Loucy (cell line): ENCODE measurements at regions not wholly inside any gene's neighbourhood (a gene's known extent, or its start where the extent isn't known, plus 50 kb on each side); places are given as distances from the start of the nearest gene placed in this dataset.

Experiments
- H2AFZ ChIP-seq: fragments of 200-600 bp; sonication (generic); 2 replicates; pipeline ENCODE4 v1.6.0; 2016; ENCODE audit warnings: antibody characterized with exemption, mild to moderate bottlenecking, low read length, moderate library complexity
- H3F3A ChIP-seq: fragments of 200-600 bp; 2 replicates; pipeline ENCODE4 v1.6.0; 2016; ENCODE audit warnings: antibody characterized with exemption, low read depth, mild to moderate bottlenecking
- H3K27me3 ChIP-seq: fragments of 200-600 bp; sonication (generic); 2 replicates; pipeline ENCODE4 v1.6.1; 2014; ENCODE audit warnings: low read length, mild to moderate bottlenecking; ENCODE audit not compliant: insufficient read depth, poor library complexity, severe bottlenecking
- H3K36me3 ChIP-seq: fragments of 200-600 bp; sonication (generic); 2 replicates; pipeline ENCODE4 v1.6.1; 2016; ENCODE audit warnings: low read length; ENCODE audit not compliant: insufficient read depth
- H3K4me1 ChIP-seq: fragments of 200-600 bp; sonication (generic); 2 replicates; pipeline ENCODE4 v1.5.1; 2014; ENCODE audit warnings: low read length, mild to moderate bottlenecking; ENCODE audit not compliant: insufficient read depth, poor library complexity, severe bottlenecking
- H3K4me2 ChIP-seq: fragments of 200-600 bp; sonication (generic); 2 replicates; pipeline ENCODE4 v1.6.0; 2014; ENCODE audit warnings: antibody characterized with exemption, low read length, low read depth, mild to moderate bottlenecking; ENCODE audit not compliant: poor library complexity, severe bottlenecking
- H3K4me3 ChIP-seq: fragments of 200-600 bp; sonication (generic); 2 replicates; pipeline ENCODE4 v1.5.1; 2014; ENCODE audit warnings: low read length, mild to moderate bottlenecking, mixed read lengths; ENCODE audit not compliant: poor library complexity, severe bottlenecking
- H3K79me2 ChIP-seq: fragments of 200-600 bp; sonication (generic); 2 replicates; pipeline ENCODE4 v1.6.1; 2014; ENCODE audit warnings: low read length; ENCODE audit not compliant: insufficient read depth
- H3K9ac ChIP-seq: fragments of 200-600 bp; sonication (generic); 2 replicates; pipeline ENCODE4 v1.6.0; 2014; ENCODE audit warnings: mild to moderate bottlenecking, low read depth, low read length, moderate library complexity; ENCODE audit not compliant: poor library complexity, severe bottlenecking
- H3K9me2 ChIP-seq: fragments of 200-600 bp; sonication (generic); replicated peaks from 2 replicates; pipeline ENCODE4 v1.6.1; 2016; ENCODE audit warnings: low read depth, low read length, mixed read lengths
- H3K9me3 ChIP-seq: fragments of 200-600 bp; sonication (generic); 2 replicates; pipeline ENCODE4 v1.6.1; 2014; ENCODE audit warnings: mild to moderate bottlenecking, antibody characterized with exemption, low read length, low read depth; ENCODE audit not compliant: insufficient read depth
- H4K20me1 ChIP-seq: fragments of 200-600 bp; sonication (generic); 2 replicates; pipeline ENCODE4 v1.6.0; 2014; ENCODE audit warnings: antibody characterized with exemption, low read length, mild to moderate bottlenecking; ENCODE audit not compliant: insufficient read depth, poor library complexity, severe bottlenecking
- EZH2phosphoT487 ChIP-seq: fragments of 200-600 bp; IDR thresholded peaks from 2 replicates; pipeline ENCODE4 v1.6.1; 2018; ENCODE audit warnings: antibody characterized with exemption, mild to moderate bottlenecking, moderate library complexity, borderline replicate concordance
- TF ChIP-seq, protein P1 (sequence below): fragments of 200-600 bp; sonication (generic); conservative IDR thresholded peaks from 2 replicates; pipeline ENCODE4 v1.5.1; 2014; ENCODE audit warnings: mild to moderate bottlenecking, antibody characterized with exemption, low read length

DNA sequence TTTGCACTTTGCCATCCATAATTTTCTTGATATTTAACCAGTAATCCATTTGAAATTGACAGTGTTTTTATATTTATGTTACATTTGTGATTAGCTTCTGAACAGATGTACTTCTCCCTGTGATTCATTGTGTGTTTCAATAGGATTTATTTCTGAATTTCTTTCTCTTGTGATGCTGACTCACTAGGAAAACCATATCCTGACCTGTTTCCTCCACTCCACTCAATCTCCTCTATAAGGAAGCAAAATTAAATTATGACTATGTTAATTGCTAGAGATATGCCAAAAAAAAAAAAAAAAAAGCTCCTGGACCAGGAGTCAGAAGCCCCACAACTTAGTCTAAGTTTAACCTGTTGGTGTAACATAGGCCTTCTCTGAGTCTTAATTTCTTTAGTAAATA is 614.6 kb upstream of the SPRY2 start:
- no peak overlapping the region for H3K4me3 ChIP-seq
- no peaks in the 10 kb centered on the region for H3F3A ChIP-seq
- H3K36me3 ChIP-seq = no peaks in the 10 kb centered on the region
- peaks cover 2% of the 10 kb centered on the region for H3K4me1 ChIP-seq
- no peak overlapping the region for H3K4me2 ChIP-seq
- no peak overlapping the region for H3K9ac ChIP-seq
- no peak overlapping the region for H2AFZ ChIP-seq
- H3K9me3 ChIP-seq = no peaks in the 10 kb centered on the region
- H3K9me2 ChIP-seq = no peaks in the 10 kb centered on the region
- H3K79me2 ChIP-seq = no peaks in the 10 kb centered on the region
- H4K20me1 ChIP-seq = no peaks in the 10 kb centered on the region
- no peak for TF ChIP-seq EZH2phosphoT487
- TF ChIP-seq, protein P1, sequence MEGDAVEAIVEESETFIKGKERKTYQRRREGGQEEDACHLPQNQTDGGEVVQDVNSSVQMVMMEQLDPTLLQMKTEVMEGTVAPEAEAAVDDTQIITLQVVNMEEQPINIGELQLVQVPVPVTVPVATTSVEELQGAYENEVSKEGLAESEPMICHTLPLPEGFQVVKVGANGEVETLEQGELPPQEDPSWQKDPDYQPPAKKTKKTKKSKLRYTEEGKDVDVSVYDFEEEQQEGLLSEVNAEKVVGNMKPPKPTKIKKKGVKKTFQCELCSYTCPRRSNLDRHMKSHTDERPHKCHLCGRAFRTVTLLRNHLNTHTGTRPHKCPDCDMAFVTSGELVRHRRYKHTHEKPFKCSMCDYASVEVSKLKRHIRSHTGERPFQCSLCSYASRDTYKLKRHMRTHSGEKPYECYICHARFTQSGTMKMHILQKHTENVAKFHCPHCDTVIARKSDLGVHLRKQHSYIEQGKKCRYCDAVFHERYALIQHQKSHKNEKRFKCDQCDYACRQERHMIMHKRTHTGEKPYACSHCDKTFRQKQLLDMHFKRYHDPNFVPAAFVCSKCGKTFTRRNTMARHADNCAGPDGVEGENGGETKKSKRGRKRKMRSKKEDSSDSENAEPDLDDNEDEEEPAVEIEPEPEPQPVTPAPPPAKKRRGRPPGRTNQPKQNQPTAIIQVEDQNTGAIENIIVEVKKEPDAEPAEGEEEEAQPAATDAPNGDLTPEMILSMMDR = no peak
- no peaks in the 10 kb centered on the region for H3K27me3 ChIP-seq

DNA sequence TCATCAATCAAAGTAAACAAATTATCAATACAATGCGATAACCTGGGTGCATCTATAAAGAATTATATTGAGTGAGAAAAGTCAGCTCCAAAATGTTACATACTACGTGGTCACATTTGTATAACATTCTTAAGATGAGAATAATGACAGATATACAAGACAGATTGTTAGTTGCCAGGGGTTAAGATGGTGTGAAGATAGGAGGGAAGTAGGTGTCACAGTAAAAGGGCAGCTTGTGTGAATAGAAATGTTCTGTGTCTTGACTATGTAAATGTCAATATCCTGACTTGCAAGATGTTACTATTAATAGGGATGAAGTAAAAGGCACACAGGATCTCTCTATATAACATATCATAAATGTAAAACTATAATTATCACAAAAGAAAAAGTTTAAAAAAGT is 611.2 kb upstream of the SPRY2 start:
- Histone ChIP-seq H3K4me3 (no peak overlapping the region), H3K4me2 (no peak overlapping the region), H3K9me2 (0 out of 2 replicates have a peak, but pooled peaks cover 3% of the 10 kb centered on the region), H3K79me2 (no peaks in the 10 kb centered on the region), H3K4me1 (peaks cover 2% of the 10 kb centered on the region), H3K9me3 (no peaks in the 10 kb centered on the region), H3K36me3 (no peaks in the 10 kb centered on the region), H3K27me3 (no peaks in the 10 kb centered on the region), H3K9ac (no peak overlapping the region), H4K20me1 (no peaks in the 10 kb centered on the region), H2AFZ (no peak overlapping the region), H3F3A (no peaks in the 10 kb centered on the region)
- no peak for TF ChIP-seq EZH2phosphoT487
- TF ChIP-seq, protein P1 = no peak

DNA sequence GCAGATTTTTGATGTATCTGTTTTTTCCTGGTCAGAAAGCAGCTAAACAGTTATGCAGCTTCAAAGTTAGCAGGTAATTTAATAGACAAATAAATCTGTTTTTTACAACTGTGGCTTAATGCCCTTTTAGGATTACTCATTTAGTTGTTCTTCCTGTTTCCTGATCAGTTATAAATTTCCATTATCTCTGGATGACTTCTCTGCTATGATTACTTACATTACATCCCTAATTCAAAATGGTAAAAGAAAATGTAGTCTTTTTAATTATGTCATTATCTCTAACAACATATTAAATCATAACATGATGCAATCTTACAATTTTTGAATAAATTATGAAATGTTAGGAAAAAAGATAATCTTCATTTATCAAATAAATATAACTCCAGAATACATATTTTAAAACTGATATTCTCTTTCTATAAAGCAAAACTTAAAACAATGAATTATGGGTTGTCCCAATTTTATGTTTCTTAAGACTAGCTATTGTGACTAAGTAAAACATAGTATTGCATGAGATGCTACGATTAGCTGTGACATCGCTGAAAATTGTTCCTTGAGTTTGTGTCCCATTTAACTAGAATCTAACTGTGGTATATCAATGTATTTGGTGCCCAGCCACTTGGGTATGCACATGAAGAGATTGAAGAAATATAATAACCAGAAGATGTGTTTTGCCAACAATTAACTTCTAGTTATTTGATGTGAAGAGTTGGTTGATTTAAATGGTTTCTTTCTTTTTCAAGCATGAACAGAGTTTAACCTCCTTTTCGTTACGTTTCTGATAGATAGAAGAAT is 605.3 kb upstream of the SPRY2 start:
- H3K79me2 ChIP-seq = no peaks in the 10 kb centered on the region
- H2AFZ ChIP-seq = no peak overlapping the region
- H3K9me2 ChIP-seq = 0 out of 2 replicates have a peak, but pooled peaks cover 3% of the 10 kb centered on the region
- H3K4me1 ChIP-seq = no peaks in the 10 kb centered on the region
- no peaks in the 10 kb centered on the region for H3K27me3 ChIP-seq
- H4K20me1 ChIP-seq = no peaks in the 10 kb centered on the region
- H3K9me3 ChIP-seq = no peaks in the 10 kb centered on the region
- no peaks in the 10 kb centered on the region for H3F3A ChIP-seq
- no peak overlapping the region for H3K4me2 ChIP-seq
- no peaks in the 10 kb centered on the region for H3K36me3 ChIP-seq
- no peak overlapping the region for H3K9ac ChIP-seq
- H3K4me3 ChIP-seq = no peak overlapping the region
- no peak for TF ChIP-seq EZH2phosphoT487
- TF ChIP-seq, protein P1 = no peak
